GM19395 (cell line): ENCODE measurements at regions not wholly inside any gene's neighbourhood (a gene's known extent, or its start where the extent isn't known, plus 50 kb on each side); places are given as distances from the start of the nearest gene placed in this dataset.

ENCODE experiments used
- ATAC-seq: cut with Tn5 transposase; IDR thresholded peaks from one replicate; pipeline ENCODE4 v1.9.1; 2021; ENCODE audit warnings: mild to moderate bottlenecking, moderate library complexity; ENCODE audit not compliant: unreplicated experiment

- no peak for ATAC-seq
These were observed 199.8 kb upstream of the NAV3 start for GRCh38 chr12:77630790-77631445.

GRCh38 chr12:77630344-77630743, 200.3 kb upstream of the NAV3 start:
- ATAC-seq = no peak

GRCh38 chr12:77629141-77629540, 201.6 kb upstream of the NAV3 start:
- ATAC-seq = no peak

- no peak for ATAC-seq
These were observed 205.3 kb upstream of the NAV3 start for GRCh38 chr12:77625441-77625840.

- no peak for ATAC-seq
These were observed 211.3 kb upstream of the NAV3 start for GRCh38 chr12:77619425-77619824.

- ATAC-seq = no peak
These were observed 212.9 kb upstream of the NAV3 start for GRCh38 chr12:77617818-77618217.

GRCh38 chr12:77615332-77615731, 215.4 kb upstream of the NAV3 start:
- no peak for ATAC-seq

- ATAC-seq = no peak
These were observed 217.3 kb upstream of the NAV3 start for GRCh38 chr12:77613411-77613810.

- ATAC-seq = no peak
These were observed 220.2 kb upstream of the NAV3 start for GRCh38 chr12:77610446-77610845.

- ATAC-seq = no peak
These were observed 221.7 kb upstream of the NAV3 start for GRCh38 chr12:77609016-77609415.

GRCh38 chr12:77608271-77608824, 222.3 kb upstream of the NAV3 start:
- no peak for ATAC-seq

GRCh38 chr12:77606348-77606747, 224.3 kb upstream of the NAV3 start:
- ATAC-seq = peak; percentile 44

- ATAC-seq = no peak
These were observed 226.7 kb upstream of the NAV3 start for GRCh38 chr12:77603946-77604345.

- ATAC-seq = peak; percentile 42
These were observed 229.6 kb upstream of the NAV3 start for GRCh38 chr12:77601069-77601468.

GRCh38 chr12:77600468-77600843, 230.2 kb upstream of the NAV3 start:
- peak; percentile 30 for ATAC-seq

- ATAC-seq = peak; percentile 81
These were observed 230.8 kb upstream of the NAV3 start for GRCh38 chr12:77599782-77600467.

GRCh38 chr12:77594366-77594765, 236.3 kb upstream of the NAV3 start:
- no peak for ATAC-seq

GRCh38 chr12:77592836-77593235, 237.9 kb upstream of the NAV3 start:
- ATAC-seq = no peak

- ATAC-seq = no peak
These were observed 238.5 kb upstream of the NAV3 start for GRCh38 chr12:77591959-77592743.

GRCh38 chr12:77590306-77590705, 240.4 kb upstream of the NAV3 start:
- ATAC-seq = no peak

- ATAC-seq = no peak
These were observed 245.8 kb upstream of the NAV3 start for GRCh38 chr12:77584860-77585259.
